ENCODE measurements at regions not wholly inside any gene's neighbourhood (a gene's known extent, or its start where the extent isn't known, plus 50 kb on each side); places are given as distances from the start of the nearest gene placed in this dataset.

GRCh38 chr17:13230350-13231264, 212.8 kb upstream of the ELAC2 start:
- no peak overlapping the region for H3K4me3 ChIP-seq
- peaks cover 26% of the 10 kb centered on the region for H3K4me1 ChIP-seq
- H3K9me3 ChIP-seq (replicated peaks): no peaks in the 10 kb centered on the region
- no peak overlapping the region for H3K27ac ChIP-seq
- H3K27me3 ChIP-seq: no peaks in the 10 kb centered on the region
- DNase-seq: peak; percentile 61 to 80
- H3K36me3 ChIP-seq: no peaks in the 10 kb centered on the region

GRCh38 chr17:13228225-13228624, 210.4 kb upstream of the ELAC2 start:
- Histone ChIP-seq H3K4me3 (no peak overlapping the region), H3K9me3 (replicated peaks) (no peaks in the 10 kb centered on the region), H3K27ac (no peak overlapping the region), H3K27me3 (no peaks in the 10 kb centered on the region), H3K4me1 (peaks cover 31% of the 10 kb centered on the region), H3K36me3 (no peaks in the 10 kb centered on the region)
- DNase-seq: peak in 1 of 2 experiments; percentile 56

- Histone ChIP-seq H3K4me3 (no peak overlapping the region), H3K9me3 (replicated peaks) (no peaks in the 10 kb centered on the region), H3K27me3 (no peaks in the 10 kb centered on the region), H3K36me3 (no peaks in the 10 kb centered on the region), H3K27ac (no peak overlapping the region), H3K4me1 (peaks cover 14% of the 10 kb centered on the region)
- DNase-seq: peak; percentile 93 to 96
These were observed 205.1 kb upstream of the ELAC2 start for GRCh38 chr17:13222975-13223374.

DNA sequence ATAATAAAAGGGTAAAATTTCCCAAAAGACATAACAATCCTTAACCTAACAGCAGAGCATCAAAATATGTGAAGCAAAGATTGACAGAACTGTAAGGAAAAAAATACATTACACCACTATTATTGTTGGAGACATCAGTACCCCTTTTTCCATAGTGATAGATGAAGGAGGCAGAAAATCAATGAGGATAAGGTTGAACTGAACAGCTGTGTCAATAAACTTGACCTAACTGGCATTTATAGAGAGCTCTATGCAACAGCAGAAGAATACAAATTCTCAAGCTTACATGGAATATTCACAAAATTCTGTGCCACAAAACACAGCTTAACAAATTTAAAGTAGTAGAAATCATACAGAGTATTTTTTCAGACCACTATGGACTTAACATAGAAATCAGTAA, 195.0 kb upstream of the ELAC2 start:
- no peak overlapping the region for H3K4me3 ChIP-seq
- no peaks in the 10 kb centered on the region for H3K27me3 ChIP-seq
- H3K27ac ChIP-seq: no peak overlapping the region
- H3K9me3 ChIP-seq (replicated peaks): peaks cover 18% of the 10 kb centered on the region
- H3K36me3 ChIP-seq: no peaks in the 10 kb centered on the region
- peaks cover 23% of the 10 kb centered on the region for H3K4me1 ChIP-seq
- peak in 1 of 2 experiments; percentile 79 for DNase-seq

DNA sequence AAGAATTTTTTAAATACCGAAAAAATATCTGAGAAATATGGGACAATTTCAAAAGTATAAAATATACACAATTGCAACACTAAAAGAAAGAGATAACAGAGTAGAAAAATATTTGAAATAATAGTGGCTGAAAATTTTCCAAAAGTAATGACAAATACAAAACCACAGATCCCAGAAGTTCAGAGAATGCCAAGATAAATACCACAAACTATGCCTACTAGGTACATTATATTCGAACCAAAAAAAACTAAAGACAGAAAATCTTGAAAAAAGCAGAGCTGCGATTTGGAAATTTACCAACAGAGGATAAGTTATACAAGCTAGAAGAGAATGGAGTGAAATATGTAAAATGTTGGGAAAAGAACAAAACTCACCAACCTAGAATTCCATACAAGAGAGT, 191.3 kb upstream of the ELAC2 start:
- H3K9me3 ChIP-seq (replicated peaks): peaks cover 23% of the 10 kb centered on the region
- no peak overlapping the region for H3K4me3 ChIP-seq
- DNase-seq: peak in 1 of 2 experiments; percentile 53
- H3K36me3 ChIP-seq: no peaks in the 10 kb centered on the region
- H3K27ac ChIP-seq: no peak overlapping the region
- H3K4me1 ChIP-seq: peaks cover 40% of the 10 kb centered on the region
- H3K27me3 ChIP-seq: no peaks in the 10 kb centered on the region

DNA sequence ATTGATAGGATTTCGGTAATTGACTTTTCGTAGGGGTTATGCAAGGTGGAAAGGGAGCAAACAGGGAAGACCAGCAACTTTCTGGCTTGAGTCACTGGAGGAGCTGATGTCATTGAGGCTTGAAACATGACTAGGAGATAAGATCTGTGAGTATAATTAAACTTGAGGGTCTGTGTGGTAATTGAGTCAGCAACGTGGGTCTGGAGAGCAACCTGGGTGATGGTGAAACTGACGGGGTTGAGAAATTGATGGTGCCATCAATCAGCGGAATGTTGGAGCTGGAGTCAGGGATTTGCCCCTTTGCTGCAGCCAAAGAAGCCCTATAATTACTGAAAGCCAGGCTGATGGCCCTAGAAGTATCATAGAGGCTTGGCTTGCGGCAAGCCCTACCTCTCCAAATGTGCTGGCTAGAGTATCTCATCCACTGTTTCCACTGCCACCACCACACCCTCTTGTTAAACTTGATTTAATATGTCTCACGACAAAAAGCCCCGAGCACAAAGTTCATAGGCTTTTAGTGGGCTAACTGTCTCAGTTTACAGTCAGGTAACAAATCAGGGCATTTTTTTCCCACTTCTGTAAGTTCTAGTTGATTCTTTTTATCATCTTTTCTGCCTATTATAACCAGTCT, 186.9 kb upstream of the ELAC2 start:
- Histone ChIP-seq H3K27me3 (no peaks in the 10 kb centered on the region), H3K4me3 (no peak overlapping the region), H3K9me3 (replicated peaks) (peaks cover 13% of the 10 kb centered on the region), H3K36me3 (no peaks in the 10 kb centered on the region), H3K4me1 (peaks cover 30% of the 10 kb centered on the region), H3K27ac (no peak overlapping the region)
- no peak for DNase-seq

GRCh38 chr17:13202835-13203234, 185.0 kb upstream of the ELAC2 start:
- Histone ChIP-seq H3K27ac (no peak overlapping the region), H3K36me3 (no peaks in the 10 kb centered on the region), H3K27me3 (no peaks in the 10 kb centered on the region), H3K4me3 (no peak overlapping the region), H3K4me1 (peaks cover 17% of the 10 kb centered on the region), H3K9me3 (replicated peaks) (peaks cover 5% of the 10 kb centered on the region; the same call in 1 of the 2 replicates)
- DNase-seq: no peak

DNA sequence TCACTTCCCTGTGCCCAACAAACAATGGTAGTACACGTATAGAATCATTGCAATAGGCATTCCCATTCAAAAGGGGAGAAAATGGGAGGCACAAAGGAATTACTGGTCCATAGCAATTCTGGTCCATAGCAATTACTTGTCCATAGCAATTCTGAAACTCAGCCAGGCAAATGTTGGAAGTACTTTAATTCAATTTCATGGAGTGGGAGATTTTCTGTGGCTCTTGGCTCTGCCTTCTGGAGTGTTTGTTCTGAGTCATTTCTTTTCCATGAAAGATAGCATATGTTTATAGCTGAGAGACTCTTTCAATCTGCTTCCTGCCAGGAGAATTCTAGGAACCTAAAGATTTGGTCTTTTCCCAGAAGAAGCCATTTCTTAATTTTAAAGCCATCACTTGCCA, 182.8 kb upstream of the ELAC2 start:
- Histone ChIP-seq H3K4me3 (no peak overlapping the region), H3K27ac (no peak overlapping the region), H3K4me1 (peaks cover 15% of the 10 kb centered on the region), H3K36me3 (no peaks in the 10 kb centered on the region), H3K9me3 (replicated peaks) (no peaks in the 10 kb centered on the region; the same call in 1 of the 2 replicates), H3K27me3 (no peaks in the 10 kb centered on the region)
- no peak for DNase-seq

GRCh38 chr17:13199425-13199824, 181.6 kb upstream of the ELAC2 start:
- H3K4me1 ChIP-seq: peaks cover 14% of the 10 kb centered on the region; the same call in 1 of the 2 replicates
- DNase-seq: no peak

GRCh38 chr17:13197586-13197985, 179.8 kb upstream of the ELAC2 start:
- Histone ChIP-seq H3K9me3 (replicated peaks) (no peaks in the 10 kb centered on the region; the same call in 1 of the 2 replicates), H3K27ac (no peak overlapping the region), H3K36me3 (no peaks in the 10 kb centered on the region), H3K4me1 (peaks cover 12% of the 10 kb centered on the region; the same call in 1 of the 2 replicates), H3K4me3 (no peak overlapping the region), H3K27me3 (no peaks in the 10 kb centered on the region)
- DNase-seq: no peak

More at GRCh38 chr17:13199425-13199824, 181.6 kb upstream of the ELAC2 start:
- no peak overlapping the region for H3K27ac ChIP-seq
- no peaks in the 10 kb centered on the region for H3K9me3 ChIP-seq (replicated peaks)
- no peaks in the 10 kb centered on the region for H3K36me3 ChIP-seq
- H3K27me3 ChIP-seq: no peaks in the 10 kb centered on the region
- no peak overlapping the region for H3K4me3 ChIP-seq

- peak in 1 of 2 experiments; percentile 45 for DNase-seq
- Histone ChIP-seq H3K9me3 (replicated peaks) (no peaks in the 10 kb centered on the region; the same call in 1 of the 2 replicates), H3K4me1 (peaks cover 12% of the 10 kb centered on the region; the same call in 1 of the 2 replicates), H3K4me3 (no peak overlapping the region), H3K27ac (no peak overlapping the region), H3K27me3 (no peaks in the 10 kb centered on the region), H3K36me3 (no peaks in the 10 kb centered on the region)
These were observed 177.1 kb upstream of the ELAC2 start for GRCh38 chr17:13194887-13195286.

DNA sequence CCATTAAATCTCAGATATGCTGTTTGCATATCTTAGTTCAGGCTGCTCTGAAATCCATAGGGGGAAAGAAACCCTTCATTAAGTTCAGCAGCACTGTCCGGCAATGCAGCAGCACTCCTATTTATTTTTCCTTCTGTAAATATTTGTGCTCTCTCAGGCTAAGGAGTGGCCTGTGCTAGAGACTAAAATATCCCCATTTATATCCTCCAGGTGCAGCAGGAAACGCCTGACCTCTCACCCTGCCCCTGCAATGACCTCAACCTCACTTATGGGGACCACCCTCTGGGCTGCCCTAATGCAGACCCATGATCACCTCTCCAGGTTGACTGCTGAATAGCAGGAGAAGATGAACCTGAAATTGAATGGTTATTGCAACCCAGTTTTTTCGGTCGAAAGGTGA, 165.0 kb upstream of the ELAC2 start:
- Histone ChIP-seq H3K27ac (no peak overlapping the region), H3K27me3 (no peaks in the 10 kb centered on the region), H3K4me1 (no peaks in the 10 kb centered on the region), H3K4me3 (no peak overlapping the region), H3K9me3 (replicated peaks) (0 out of 2 replicates have a peak, but pooled peaks cover 3% of the 10 kb centered on the region), H3K36me3 (no peaks in the 10 kb centered on the region)
- DNase-seq: no peak

- Histone ChIP-seq H3K4me3 (no peak overlapping the region), H3K4me1 (no peaks in the 10 kb centered on the region), H3K27ac (no peak overlapping the region), H3K27me3 (no peaks in the 10 kb centered on the region), H3K36me3 (no peaks in the 10 kb centered on the region), H3K9me3 (replicated peaks) (0 out of 2 replicates have a peak, but pooled peaks cover 3% of the 10 kb centered on the region)
- no peak for DNase-seq
These were observed 164.6 kb upstream of the ELAC2 start for GRCh38 chr17:13182450-13182849.

GRCh38 chr17:13181683-13182082, 163.9 kb upstream of the ELAC2 start:
- no peak for DNase-seq
- Histone ChIP-seq H3K9me3 (replicated peaks) (0 out of 2 replicates have a peak, but pooled peaks cover 3% of the 10 kb centered on the region), H3K27me3 (no peaks in the 10 kb centered on the region), H3K4me3 (no peak overlapping the region), H3K27ac (no peak overlapping the region), H3K36me3 (no peaks in the 10 kb centered on the region), H3K4me1 (no peaks in the 10 kb centered on the region)

DNA sequence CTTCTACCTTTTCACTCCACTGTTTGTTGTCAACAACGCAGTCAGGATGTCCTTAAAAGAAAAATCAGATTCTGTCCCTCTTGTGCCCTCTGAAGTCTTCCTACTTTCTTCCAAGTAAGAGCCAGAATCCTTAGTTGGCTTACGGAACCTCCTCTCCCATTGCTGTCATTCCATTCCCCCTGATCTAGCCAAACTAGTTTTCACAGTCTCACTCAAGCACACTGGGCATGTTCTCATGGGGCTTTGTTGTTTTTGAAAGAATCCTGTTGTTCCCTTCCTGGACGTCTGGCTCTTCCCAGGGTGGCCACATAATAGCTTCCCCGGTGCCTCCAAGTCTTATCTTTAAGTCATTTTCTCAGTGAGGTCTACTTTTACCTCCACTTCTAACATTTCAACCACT, 158.6 kb upstream of the ELAC2 start:
- Histone ChIP-seq H3K27ac (no peak overlapping the region), H3K4me1 (no peaks in the 10 kb centered on the region), H3K36me3 (no peaks in the 10 kb centered on the region), H3K4me3 (no peak overlapping the region), H3K27me3 (no peaks in the 10 kb centered on the region), H3K9me3 (replicated peaks) (peaks cover 10% of the 10 kb centered on the region)
- no peak for DNase-seq
